ENCODE measurements at regions not wholly inside any gene's neighbourhood (a gene's known extent, or its start where the extent isn't known, plus 50 kb on each side); places are given as distances from the start of the nearest gene placed in this dataset.

- Histone ChIP-seq H3K27me3 (ENCODE audit: control insufficient read depth, insufficient read depth, low read length) (no peaks in the 10 kb centered on the region), H3K36me3 (ENCODE audit: control insufficient read depth, insufficient read depth, low read length) (no peaks in the 10 kb centered on the region), H3K4me3 (ENCODE audit: low read depth, low read length) (no peak overlapping the region)
- POLR2A ChIA-PET, result no interaction called here
- CTCF ChIA-PET, result no interaction called here
- DNase-seq (ENCODE audit: low read depth), result no peak
- no peak for TF ChIP-seq CTCF (IDR thresholded peaks at IDR 0.05; ENCODE audit: insufficient read depth, low read depth, low read length)
Measured at GRCh38 chr11:38278457-38279141, 1680.6 kb upstream of the RAG2 start.

GRCh38 chr11:38274031-38274430 lies 1676.0 kb upstream of the RAG2 start:
- CTCF ChIA-PET, result no interaction called here
- no peaks in the 10 kb centered on the region for H3K36me3 ChIP-seq (ENCODE audit: control insufficient read depth, insufficient read depth, low read length)
- H3K4me3 ChIP-seq (ENCODE audit: low read depth, low read length), result no peak overlapping the region
- H3K27me3 ChIP-seq (ENCODE audit: control insufficient read depth, insufficient read depth, low read length), result no peaks in the 10 kb centered on the region
- no peak for DNase-seq (ENCODE audit: low read depth)
- POLR2A ChIA-PET, result no interaction called here
- TF ChIP-seq CTCF (IDR thresholded peaks at IDR 0.05; ENCODE audit: insufficient read depth, low read depth, low read length), result no peak

GRCh38 chr11:38272376-38272775 lies 1674.3 kb upstream of the RAG2 start:
- no peak overlapping the region for H3K4me3 ChIP-seq (ENCODE audit: low read depth, low read length)
- ChIA-PET POLR2A (no interaction called here), CTCF (no interaction called here)
- DNase-seq (ENCODE audit: low read depth), result no peak
- no peak for TF ChIP-seq CTCF (IDR thresholded peaks at IDR 0.05; ENCODE audit: insufficient read depth, low read depth, low read length)
- no peaks in the 10 kb centered on the region for H3K36me3 ChIP-seq (ENCODE audit: control insufficient read depth, insufficient read depth, low read length)
- H3K27me3 ChIP-seq (ENCODE audit: control insufficient read depth, insufficient read depth, low read length), result no peaks in the 10 kb centered on the region

- CTCF ChIA-PET, result no interaction called here
- POLR2A ChIA-PET, result no interaction called here
- no peak for TF ChIP-seq CTCF (IDR thresholded peaks at IDR 0.05; ENCODE audit: insufficient read depth, low read depth, low read length)
- Histone ChIP-seq H3K27me3 (ENCODE audit: control insufficient read depth, insufficient read depth, low read length) (no peaks in the 10 kb centered on the region), H3K36me3 (ENCODE audit: control insufficient read depth, insufficient read depth, low read length) (no peaks in the 10 kb centered on the region), H3K4me3 (ENCODE audit: low read depth, low read length) (no peak overlapping the region)
- no peak for DNase-seq (ENCODE audit: low read depth)
Measured at GRCh38 chr11:38266691-38267090, 1668.7 kb upstream of the RAG2 start.

- no peak for DNase-seq (ENCODE audit: low read depth)
- no peaks in the 10 kb centered on the region for H3K36me3 ChIP-seq (ENCODE audit: control insufficient read depth, insufficient read depth, low read length)
- POLR2A ChIA-PET, result no interaction called here
- no peak for TF ChIP-seq CTCF (IDR thresholded peaks at IDR 0.05; ENCODE audit: insufficient read depth, low read depth, low read length)
- CTCF ChIA-PET, result interaction anchor here (0.6 kb wide), 1 partner anchor 388 kb away, joined by 3 read pairs; no protein-coding TSS in a partner anchor
- H3K4me3 ChIP-seq (ENCODE audit: low read depth, low read length), result no peak overlapping the region
- H3K27me3 ChIP-seq (ENCODE audit: control insufficient read depth, insufficient read depth, low read length), result no peaks in the 10 kb centered on the region
Measured at GRCh38 chr11:38256436-38256835, 1658.4 kb upstream of the RAG2 start.
